Femur (tissue), 1 donor: ENCODE measurements at regions not wholly inside any gene's neighbourhood (a gene's known extent, or its start where the extent isn't known, plus 50 kb on each side); places are given as distances from the start of the nearest gene placed in this dataset.
"Not testable (repeated sequence)": the region's sequence is repeated elsewhere in the genome, so short reads cannot be mapped to it uniquely, and the experiment has no call there.

Experiments
- DNase-seq: peaks from one replicate; pipeline ENCODE4 v3.0.0-alpha.2; 2017

DNA sequence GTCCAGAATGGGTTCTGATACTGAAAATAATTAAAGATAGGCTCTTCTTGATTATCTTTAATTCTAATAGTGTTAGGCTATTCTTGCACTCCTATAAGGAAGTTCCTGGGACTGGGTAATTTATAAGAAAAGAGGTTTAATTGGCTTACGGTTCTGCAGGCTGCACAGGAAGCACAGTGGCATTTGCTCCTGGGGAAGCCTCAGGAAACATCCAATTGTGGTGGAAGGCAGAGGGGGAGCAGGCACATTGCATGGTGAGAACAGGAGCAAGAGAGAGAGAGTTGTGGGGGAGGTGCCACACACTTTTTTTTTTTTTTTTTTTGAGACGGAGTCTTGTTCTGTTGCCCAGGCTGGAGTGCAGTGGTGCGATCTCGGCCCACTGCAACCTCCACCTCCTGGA is 540.3 kb downstream of the RFPL4B start:
- not testable (repeated sequence) for DNase-seq

DNA sequence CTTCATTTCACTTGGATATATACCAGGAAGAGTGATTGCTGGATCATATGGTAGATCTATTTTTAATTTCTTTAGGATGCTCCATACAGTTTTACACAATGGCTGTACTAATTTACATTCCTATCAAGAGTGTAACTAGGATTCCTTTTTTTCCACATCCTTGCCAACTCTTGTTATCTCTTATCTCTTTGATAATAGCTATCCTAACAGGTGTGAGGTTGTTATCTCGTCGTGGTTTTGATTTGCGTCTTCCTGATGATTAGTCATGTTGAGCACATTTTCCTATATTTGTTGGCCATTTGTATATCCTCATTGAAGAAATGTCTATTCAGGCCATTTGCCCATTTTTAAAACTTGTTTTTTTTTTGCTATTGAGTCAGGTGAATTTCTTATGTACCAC is 552.4 kb downstream of the RFPL4B start:
- no peak for DNase-seq

DNA sequence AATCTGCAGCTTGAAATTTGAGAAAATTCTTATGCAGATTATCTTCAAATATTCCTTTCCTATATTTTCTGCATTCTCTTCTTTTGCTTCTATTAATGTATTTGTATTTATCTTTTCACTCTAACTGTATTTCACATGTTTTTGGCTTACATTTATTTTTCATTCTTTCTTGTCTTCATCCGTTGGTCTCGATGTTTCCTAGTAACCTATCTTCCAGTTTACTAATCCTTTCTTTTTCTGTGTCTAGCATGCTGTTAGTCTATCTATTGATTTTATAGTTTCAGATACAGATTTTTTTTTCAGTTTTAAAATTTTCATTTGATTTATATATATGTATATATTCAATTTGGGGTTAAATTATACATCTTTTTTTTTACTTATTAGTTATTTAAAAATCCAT is 556.2 kb downstream of the RFPL4B start:
- DNase-seq: no peak

DNA sequence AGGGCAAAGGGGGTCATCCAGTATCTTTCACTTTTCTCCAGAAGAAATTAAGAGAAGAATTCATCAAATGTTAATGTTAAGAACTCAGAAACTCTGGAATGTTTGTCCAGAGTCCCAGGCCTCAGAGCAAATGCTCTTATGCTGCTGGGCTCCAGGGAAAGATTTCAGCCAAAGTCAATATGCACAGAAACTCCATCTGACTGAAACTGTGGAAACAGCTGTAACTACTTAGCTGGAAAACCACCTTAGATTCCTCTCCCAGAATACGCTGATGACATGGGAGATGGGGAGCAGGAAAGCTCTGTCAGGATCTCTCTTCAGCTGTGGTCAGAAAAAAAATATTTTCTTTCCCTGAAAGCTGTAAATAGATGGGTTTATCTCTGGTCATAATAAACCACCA is 559.6 kb downstream of the RFPL4B start:
- peak; percentile 79 for DNase-seq

DNA sequence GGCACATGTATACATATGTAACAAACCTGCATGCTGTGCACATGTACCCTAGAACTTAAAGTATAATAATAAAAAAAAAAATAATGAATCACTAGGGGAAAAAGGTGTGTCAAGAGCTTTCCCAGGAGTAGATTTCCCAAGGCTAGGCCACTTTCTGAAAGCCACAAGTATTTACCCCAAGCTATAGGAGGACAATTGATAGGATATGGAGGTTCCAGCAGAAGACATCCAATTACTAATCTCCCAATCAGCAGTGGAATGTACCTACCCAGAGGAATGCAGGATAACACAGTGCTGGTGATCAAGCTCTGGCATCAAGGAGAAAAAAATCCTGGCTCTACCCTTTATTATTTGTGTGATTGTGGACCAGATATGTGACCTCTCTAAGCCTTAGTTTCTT is 562.7 kb downstream of the RFPL4B start:
- DNase-seq: no peak

DNA sequence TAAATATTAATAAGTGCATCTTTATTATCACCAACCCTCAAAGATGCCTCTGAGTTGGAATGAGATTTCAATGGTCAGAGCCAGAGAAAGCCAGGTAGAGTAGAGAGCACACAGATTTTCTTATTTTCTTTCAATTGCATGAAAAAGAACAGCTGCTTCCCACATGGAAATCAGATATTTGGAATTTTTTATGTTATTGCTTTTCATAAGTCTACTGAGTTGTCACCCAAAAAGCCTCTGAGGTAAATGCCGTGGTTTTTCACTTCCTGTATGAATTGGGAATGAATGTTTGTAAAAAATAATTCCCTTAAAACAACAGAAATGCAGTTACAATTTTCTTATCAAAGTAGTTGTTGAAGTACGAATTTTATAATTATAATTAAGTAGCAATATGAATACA is 563.1 kb downstream of the RFPL4B start:
- no peak for DNase-seq

DNA sequence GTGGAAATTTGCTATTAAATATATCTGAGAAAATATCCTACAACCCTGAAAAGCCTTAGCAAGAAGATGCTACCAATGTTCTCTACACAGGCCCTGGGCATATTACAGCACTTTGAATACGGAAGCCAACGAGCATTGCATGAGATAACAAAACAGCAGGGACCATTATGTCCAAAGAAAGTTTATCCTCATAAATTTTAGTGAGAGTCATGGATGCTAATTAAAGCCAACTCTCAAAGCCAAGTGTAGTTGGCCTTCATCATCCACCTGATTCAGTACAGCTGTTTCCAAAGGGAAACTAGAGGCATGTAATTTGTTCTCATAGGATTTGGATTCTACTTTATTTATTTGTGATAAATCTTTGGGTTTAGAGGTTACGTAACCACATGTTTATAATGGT is 564.8 kb downstream of the RFPL4B start:
- peak; percentile 29 for DNase-seq

DNA sequence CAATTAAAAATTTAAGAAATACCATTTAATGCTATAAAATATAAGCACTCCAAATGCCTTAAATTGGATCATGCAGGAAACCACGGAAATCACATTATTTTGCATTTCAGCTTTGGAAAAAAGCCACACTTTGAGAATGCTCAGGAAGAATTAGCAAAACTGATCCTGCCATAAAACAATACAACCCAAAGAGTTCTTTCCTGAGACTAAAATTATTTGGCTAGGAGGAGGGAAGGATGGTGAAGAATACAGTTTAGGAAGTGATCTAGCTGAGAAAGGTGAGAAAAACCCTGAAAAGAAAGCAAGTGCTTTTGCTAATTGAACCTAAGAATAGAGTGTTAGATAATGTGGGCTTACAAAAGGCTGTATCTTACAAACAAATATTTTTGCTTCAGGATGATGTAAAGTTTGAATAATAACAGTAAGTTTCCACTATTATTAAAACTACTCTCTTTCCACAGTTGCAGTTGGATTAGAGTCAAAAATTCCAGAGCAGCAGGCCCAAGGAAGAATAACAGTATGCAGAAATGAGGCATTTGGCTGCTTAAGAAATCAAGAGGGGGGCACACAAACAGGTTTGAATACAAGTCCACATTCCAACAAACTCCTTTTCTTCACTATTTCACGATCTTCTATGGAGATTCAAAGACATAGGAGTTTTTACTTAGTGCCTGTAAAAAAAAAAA is 565.4 kb downstream of the RFPL4B start:
- no peak for DNase-seq

DNA sequence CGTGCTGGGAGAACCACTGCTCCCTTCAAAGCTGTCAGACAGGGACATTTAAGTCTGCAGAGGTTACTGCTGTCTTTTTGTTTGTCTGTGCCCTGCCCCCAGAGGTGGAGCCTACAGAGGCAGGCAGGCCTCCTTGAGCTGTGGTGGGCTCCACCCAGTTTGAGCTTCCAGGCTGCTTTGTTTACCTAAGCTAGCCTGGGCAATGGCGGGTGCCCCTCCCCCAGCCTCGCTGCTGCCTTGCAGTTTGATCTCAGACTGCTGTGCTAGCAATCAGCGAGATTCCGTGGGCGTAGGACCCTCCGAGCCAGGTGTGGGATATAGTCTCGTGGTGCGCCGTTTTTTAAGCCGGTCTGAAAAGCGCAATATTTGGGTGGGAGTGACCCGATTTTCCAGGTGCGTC is 572.6 kb downstream of the RFPL4B start:
- DNase-seq: not testable (repeated sequence)

DNA sequence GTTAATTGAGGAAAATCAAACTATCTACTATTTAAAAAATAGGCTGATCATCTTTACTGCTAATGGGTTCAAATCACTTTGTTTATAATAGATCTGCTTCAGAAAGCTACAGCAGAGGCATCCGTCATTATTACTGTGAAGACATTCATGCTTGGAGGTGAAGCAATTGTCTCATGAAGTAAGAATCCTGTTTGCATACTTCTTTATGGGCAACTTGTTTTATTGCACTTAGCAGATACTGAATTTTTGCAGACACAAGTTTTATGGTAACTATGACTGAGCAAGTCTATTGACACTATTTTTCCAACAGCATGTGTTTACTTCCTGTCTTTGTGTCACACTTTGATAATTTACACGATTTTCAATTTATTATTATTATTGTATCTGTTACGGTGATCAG is 573.9 kb downstream of the RFPL4B start:
- DNase-seq: no peak

DNA sequence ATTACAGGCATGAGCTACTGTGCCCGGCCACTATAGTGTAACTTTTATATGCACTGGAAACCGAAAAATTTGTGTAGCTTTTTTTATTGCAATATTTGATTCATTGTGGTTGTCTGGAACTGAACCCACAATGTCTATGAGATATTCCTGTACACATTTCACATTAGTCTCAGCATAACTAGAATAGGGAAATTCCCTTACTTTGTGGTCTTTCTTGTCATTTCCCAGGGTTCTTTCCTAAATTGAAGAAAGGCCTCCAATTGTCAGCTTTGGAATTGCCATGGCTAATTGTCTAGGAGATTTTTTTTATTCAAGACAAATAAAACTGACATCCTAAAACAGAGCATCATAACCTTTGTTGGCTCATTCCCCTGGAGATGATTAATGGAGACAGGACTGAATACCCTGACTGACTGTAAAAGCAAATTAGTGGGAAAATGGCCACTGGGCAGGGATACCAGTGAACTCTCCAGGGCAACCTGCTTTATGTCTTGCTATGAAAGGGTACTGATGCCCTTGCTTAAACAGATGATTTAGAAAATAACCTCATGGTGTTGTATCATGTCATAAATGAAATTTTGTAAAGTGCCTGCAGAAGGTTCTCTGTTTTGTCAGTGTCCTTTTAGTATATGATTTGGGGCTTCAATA is 576.9 kb downstream of the RFPL4B start:
- DNase-seq: no peak

DNA sequence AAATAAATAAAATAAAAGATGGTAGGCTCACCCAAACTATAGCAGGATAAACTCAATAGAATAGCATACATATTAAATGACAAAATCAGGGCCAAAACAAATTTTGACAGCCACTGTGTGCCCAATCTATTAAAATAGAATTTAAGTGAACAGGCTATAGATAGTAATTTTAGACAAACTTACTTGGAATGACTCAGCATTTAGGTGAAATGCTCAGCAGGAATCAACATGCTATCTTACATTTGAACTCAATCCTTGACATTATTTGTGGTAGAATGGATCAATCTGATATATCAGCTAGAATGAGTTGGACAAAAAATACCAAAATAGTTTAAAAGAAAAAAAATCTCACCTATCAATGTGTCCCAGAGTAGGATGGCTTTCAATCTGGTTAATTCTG is 578.6 kb downstream of the RFPL4B start:
- no peak for DNase-seq

DNA sequence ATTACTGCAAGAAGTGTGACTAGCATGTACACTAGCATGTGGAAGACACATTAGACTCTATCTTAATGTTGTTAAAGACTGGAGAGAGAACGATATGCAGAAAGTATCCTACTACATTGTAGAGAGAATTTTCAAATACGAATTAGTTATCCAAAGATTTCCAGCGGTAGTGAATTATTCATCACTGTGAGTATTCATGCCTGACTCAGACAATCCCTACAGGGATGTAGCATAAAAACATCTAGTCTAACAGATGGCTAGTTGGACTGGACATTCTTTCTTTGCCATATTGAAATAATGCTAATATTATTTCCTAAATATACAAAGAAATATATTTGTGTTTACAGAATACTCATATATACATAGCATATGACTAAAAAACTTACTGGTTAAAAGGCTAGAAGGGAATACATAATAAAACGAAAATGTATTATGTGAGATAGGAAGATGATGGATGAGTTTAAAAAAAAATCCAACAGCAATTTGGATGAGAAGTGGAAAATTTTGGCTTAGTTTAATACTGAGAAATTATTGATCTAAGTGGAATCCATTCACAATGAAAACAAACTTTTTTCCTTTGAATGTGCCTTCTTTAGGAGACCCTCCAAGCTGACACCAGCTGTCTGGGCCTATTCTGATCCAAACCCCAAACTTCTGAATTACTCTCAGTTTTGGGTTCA is 580.7 kb downstream of the RFPL4B start:
- DNase-seq: no peak

DNA sequence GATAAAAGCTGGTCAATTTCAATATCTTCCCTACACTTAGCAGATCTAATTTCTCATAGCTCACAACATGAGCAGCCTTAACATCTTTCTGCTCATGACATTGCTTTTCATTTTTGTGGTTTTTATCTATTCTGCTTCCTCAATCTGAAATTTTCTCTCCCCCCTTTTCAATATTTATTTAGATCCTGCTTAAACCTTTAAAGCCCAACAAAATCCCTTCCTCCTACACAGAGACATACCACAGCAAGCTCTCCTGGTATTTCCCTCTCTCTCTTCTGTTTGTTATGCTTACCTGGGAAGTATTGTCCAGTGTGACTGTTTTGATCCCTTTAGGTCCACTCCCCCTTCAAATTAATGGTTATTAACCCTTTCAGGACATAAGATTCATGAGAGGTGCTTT is 582.5 kb downstream of the RFPL4B start:
- no peak for DNase-seq

DNA sequence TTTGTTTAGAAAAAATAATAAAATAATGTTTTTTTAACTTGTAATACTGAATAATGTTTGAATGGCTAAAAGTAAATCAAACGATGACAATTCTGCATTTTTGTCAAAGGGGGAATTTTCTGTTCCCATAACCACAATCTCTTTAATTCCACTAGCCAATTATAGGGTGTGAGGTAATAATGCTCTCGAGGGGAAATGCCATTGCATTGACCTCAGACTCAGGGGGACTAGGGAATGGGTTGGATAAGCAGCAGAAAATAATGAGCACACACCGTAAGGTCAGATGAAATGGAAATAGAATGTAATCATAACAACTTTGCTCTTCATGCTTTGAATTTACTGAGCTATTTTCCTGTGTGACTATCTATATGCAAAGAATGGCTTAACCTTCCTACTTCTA is 584.7 kb downstream of the RFPL4B start:
- DNase-seq: no peak

DNA sequence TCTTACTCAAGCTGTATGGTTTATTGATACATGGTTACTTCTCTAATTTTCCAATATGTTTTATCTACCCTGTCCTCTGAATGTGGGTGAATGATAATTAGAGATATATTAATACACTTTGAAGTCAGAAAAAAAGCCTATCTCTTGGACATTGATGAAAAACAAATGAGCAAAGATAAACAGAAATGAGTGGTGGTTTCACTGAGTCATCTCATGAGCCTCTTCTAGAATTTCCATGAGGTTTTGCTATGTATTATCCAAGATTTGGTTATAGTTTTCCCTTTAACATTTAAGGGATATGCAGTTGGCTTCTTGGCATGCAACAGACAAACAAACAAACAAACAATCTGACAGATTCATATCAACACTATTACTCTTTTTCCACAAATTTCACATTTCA is 586.8 kb downstream of the RFPL4B start:
- DNase-seq: no peak

DNA sequence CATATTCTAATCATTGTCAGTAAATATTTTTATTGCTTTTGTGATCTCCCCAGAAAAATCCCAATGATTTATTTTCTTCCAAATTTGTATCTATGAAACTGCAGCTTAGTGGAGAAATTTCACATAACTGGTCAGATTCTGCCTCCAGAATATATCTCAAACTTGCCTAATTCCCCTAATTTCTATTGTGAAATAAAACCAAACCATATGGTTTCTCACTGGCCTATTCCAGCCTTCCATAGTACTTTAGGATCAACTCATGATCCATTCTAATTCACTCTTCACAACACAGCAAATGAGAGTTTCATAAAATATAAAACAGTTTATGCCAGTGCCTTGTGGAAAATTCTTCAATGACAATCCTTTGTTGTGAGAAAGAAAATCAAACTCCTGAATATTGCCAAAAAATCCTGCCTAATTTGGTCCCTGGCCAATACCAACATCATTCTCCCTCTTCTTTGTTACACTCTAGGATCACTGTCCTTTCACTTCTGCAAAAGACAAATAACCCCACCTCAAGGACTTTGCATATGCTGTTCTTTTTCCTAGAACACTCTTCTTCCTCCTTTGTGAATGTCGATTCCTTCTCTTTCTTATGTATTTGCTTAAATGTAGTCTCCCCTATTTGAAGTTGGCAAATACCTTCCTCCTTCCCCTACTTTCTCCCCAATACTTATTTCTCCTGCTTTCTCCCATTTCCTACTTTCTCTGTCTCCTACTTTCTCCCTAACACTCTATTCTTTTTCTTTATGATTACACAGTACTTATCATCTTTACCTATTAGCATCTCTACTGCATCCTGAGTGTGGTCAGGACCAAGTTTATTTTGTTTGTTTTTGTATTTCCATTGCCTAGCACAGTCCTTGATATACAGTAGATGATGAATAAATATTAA is 587.5 kb downstream of the RFPL4B start:
- DNase-seq: no peak

DNA sequence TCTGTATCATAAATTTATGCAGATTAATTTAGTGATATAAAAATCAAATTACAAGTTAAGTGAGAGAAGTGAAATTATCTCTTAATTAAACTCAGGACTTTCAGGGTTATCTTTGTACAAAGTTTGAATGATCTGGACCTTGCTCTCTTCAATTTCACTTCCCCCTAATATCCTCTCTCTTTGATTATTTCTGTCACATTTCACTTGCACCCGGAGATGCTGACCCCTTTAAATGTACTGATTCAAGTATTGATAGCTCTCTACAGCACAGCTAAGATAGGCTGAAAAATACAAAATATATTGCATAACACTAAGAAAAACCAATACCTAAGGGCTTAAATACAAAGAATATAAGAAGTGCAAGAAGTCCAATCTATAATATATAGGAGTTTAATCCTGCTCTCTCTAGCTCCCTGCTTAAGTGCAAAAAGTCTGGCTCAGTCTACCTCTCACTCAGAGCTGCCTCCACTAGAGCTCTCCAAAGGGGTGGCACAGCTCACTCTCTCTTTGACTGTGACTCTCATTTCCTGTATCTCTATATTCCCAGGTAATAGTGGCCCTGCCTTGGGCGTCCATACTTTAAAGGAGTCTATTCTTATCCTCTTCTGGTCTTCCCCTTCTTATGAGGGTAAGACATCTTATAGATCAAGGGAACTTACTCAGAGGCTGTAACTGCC is 588.4 kb downstream of the RFPL4B start:
- DNase-seq: no peak

DNA sequence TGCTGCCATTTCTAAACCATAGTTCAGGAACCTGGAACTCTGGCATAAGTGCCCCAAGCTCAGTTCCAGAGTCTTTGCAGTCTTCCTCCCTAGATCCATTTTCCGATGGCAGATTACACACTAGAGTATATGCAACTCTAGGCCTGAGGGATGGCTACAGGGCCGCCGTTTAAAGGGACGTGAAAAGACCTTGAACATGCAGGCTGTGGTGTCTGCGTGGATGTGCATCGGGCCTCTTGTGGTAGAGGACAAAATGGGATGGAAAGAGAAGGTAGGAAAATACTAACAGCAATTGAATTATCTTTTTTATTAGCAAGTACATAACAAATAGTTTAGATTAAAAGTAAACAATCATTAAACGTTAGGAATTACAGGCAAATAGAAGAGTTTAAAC is 588.9 kb downstream of the RFPL4B start:
- DNase-seq: no peak

DNA sequence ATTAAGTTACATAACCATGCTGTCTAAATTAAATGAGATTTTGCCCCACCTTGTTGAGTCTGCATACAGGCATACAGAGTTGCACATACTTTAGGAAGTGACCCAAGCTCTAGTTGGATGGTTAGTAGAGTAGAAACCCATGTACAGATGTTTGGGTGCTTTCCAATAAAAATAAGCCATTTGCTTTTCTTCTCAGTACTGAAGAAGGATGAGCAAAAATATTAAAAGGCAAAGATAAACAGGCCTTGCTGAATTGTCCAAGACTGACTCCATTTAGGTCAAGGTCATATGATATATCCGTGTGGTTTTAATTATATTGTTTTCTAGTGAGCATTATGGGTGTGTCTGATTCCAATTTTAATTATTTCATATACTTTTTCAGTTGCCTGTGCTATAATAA is 589.4 kb downstream of the RFPL4B start:
- no peak for DNase-seq

DNA sequence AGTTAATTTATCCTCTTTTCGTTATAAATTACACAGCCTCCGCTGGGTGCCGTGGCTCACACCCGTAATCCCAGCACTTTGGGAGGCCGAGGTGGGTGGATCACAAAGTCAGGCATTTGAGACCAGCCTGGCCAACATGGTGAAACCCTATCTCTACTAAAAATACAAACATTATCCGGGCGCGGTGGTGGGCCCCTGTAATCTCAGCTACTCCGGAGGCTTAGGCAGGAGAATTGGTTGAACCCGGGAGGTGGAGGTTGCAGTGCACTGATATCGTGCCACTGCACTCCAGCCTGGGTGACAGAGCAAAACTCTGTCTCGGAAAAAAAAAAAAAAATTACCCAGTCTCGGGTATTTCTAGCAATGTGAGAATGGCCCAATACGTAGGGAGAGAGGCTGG is 590.6 kb downstream of the RFPL4B start:
- not testable (repeated sequence) for DNase-seq

DNA sequence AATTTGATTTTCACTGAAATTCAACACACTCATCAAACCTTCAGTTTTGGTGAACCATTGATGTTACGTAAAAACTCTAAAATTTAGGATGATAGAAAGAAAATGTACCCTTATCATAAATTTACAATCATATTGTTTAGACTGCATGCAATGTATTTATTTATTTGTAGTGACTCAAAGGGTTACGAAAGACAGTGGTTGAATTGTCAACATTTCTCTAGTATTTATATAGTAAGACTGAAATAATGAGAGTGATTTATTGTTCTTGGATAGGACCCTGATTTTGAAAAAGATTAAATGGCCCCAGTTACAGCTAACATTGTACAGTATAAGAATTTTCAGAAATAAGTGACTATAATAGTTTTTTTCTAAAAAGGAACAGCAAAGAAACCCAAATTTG is 591.5 kb downstream of the RFPL4B start:
- DNase-seq: no peak

DNA sequence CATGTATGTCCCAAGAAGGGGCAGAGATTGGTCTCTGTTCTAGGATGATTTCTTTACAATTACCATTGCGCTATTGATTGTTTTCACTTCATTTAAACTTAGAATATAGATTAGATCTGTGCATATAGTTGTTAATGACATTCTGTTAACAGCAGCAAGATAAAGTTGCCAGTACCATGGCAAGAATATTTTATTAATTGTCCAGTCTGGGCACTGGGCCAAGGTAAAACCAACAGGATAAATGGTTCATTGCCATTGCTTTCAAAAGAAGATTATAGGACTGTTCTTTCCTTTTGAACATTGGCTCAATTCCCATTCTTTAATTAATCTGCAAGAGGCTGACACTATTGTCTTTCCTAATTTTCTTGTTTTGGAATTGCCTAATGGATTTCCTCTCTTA is 592.4 kb downstream of the RFPL4B start:
- DNase-seq: no peak
